Activated CD4-positive, alpha-beta T cell treated with anti-CD3 and anti-CD28 coated beads, Interleukin-2, amount 10 ng/mL, durations not matched to agents 24 days and 14 days (primary cell): ENCODE measurements at regions not wholly inside any gene's neighbourhood (a gene's known extent, or its start where the extent isn't known, plus 50 kb on each side); places are given as distances from the start of the nearest gene placed in this dataset.

Source experiments
- DNase-seq: peaks from one replicate; pipeline ENCODE4 v3.0.0; 2022
- H3K27ac Mint-ChIP-seq: one replicate; pipeline ENCODE4 v1.8.0; 2022; ENCODE audit warnings: mild to moderate bottlenecking, mixed read lengths
- H3K27me3 Mint-ChIP-seq: one replicate; pipeline ENCODE4 v1.8.0; 2022; ENCODE audit warnings: mixed read lengths
- H3K36me3 Mint-ChIP-seq: one replicate; pipeline ENCODE4 v1.8.0; 2022; ENCODE audit warnings: low read depth, mild to moderate bottlenecking, mixed read lengths
- H3K4me1 Mint-ChIP-seq: one replicate; pipeline ENCODE4 v1.8.0; 2021; ENCODE audit warnings: mixed read lengths
- H3K4me3 Mint-ChIP-seq: one replicate; pipeline ENCODE4 v1.8.0; 2022; ENCODE audit warnings: mild to moderate bottlenecking, moderate library complexity, mixed read lengths
- H3K9me3 Mint-ChIP-seq: one replicate; pipeline ENCODE4 v1.8.0; 2021; ENCODE audit warnings: mixed read lengths
- intact Hi-C: fragments of 100-400 bp; cut with micrococcal nuclease; formaldehyde crosslinking; loops from one replicate; pipeline ENCODE4 v1.15.1; 2023

DNA sequence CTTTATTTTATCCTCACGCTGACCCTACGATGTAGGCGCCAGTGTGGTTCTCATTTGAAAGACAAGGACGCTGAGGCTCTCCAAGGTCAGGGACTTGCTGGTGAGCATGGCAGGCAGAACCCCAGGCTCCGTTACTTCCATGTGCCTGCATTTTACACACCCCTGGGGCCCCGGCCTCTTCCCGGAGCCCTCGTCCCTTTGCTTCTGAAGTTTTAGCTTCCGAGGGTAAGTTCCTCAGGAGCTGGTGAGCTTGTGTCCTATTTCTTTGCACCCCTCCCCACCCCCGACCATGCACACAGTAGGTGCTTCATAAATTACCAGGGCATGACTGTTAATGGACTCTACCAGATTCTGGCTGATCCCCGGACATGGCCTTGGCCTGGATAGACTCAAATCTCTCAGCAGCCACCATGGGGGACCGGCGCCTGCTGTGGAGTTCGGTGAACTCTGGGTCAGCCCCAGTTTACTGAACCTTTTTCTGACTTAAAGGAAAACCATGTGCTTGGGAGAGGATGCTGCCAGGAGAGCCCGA lies 59.3 kb upstream of the RNU6ATAC start:
- Mint-ChIP-seq H3K4me3 (no peak overlapping the region), H3K27me3 (no peaks in the 10 kb centered on the region), H3K4me1 (no peaks in the 10 kb centered on the region), H3K36me3 (no peaks in the 10 kb centered on the region), H3K27ac (no peak overlapping the region), H3K9me3 (no peaks in the 10 kb centered on the region)
- intact Hi-C loops: no loop called here
- no peak for DNase-seq

DNA sequence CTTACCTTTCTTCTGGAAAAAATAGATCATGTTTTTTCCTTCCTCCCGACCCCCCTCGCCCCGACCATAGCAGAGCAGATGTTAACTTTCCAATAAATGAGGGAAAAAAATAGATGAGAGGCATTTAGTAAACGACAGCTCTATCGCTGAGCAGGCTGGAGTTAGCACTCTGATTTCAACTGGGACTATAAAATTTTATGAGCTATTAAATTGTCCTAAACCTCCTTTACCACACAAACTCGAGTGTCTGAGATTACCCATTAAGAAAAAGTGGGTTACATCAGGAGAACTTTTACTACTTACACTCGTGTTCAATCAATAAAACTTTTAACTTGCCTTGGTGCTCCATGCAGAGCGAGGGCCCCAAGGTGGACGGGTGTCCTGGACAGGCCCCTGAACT lies 59.8 kb upstream of the RNU6ATAC start:
- H3K27ac Mint-ChIP-seq: no peak overlapping the region
- no peak overlapping the region for H3K4me3 Mint-ChIP-seq
- no peaks in the 10 kb centered on the region for H3K9me3 Mint-ChIP-seq

DNA sequence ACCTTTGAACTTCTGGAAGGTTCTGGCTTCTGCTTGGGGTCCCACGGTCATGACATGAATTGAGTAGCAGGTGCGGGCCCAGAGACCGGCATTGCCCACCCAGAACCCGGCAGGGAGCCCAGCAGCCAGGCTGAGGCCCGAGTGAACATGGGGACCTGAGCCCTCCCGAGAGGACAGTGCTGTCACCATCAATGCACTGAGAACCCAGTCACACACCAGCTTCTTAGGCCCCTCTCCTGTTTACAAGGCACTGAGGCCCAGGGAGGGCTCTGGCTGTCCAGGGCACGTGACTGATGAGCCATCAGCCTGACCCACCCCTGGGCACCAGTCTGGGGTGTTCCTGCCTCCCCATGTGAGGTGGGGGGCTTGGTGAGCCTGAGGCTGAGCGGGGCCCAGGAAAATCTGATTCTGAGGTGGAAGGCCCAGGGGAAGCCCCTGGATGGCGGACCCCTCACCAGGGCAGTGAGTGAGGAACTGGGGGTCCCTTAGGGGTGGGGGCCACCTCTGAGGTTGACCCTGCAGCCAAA lies 60.3 kb upstream of the RNU6ATAC start:
- intact Hi-C loops: no loop called here
- Mint-ChIP-seq H3K27ac (no peak overlapping the region), H3K4me3 (no peak overlapping the region), H3K4me1 (no peaks in the 10 kb centered on the region), H3K27me3 (no peaks in the 10 kb centered on the region), H3K9me3 (no peaks in the 10 kb centered on the region), H3K36me3 (no peaks in the 10 kb centered on the region)
- DNase-seq: no peak

More for the DNA sequence above, 59.8 kb upstream of the RNU6ATAC start:
- DNase-seq: no peak
- H3K36me3 Mint-ChIP-seq: no peaks in the 10 kb centered on the region
- no peaks in the 10 kb centered on the region for H3K27me3 Mint-ChIP-seq
- intact Hi-C loops: no loop called here
- no peaks in the 10 kb centered on the region for H3K4me1 Mint-ChIP-seq

DNA sequence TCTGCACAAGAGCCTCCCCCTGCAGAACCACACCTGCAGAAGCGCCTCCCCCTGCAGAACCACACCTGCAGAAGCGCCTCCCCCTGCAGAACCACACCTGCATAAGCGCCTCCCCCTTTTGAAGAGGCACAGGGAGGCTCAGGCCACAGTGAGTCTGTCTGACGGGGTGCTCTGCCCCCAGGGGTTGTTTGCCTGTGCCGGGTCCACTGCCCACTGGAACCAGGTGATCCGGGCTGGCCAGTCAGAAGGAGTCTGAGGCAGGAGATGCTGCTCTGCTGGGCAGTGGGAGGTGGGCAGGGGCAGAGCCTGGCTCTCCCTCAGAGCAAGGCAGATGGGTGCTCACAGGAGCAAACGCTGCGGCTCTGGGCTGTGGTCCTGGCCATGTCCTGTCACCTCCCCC lies 60.8 kb upstream of the RNU6ATAC start:
- DNase-seq: no peak
- intact Hi-C loops: no loop called here
- no peaks in the 10 kb centered on the region for H3K36me3 Mint-ChIP-seq
- H3K27ac Mint-ChIP-seq: no peak overlapping the region
- no peaks in the 10 kb centered on the region for H3K9me3 Mint-ChIP-seq
- no peak overlapping the region for H3K4me3 Mint-ChIP-seq
- H3K27me3 Mint-ChIP-seq: no peaks in the 10 kb centered on the region
- H3K4me1 Mint-ChIP-seq: no peaks in the 10 kb centered on the region

DNA sequence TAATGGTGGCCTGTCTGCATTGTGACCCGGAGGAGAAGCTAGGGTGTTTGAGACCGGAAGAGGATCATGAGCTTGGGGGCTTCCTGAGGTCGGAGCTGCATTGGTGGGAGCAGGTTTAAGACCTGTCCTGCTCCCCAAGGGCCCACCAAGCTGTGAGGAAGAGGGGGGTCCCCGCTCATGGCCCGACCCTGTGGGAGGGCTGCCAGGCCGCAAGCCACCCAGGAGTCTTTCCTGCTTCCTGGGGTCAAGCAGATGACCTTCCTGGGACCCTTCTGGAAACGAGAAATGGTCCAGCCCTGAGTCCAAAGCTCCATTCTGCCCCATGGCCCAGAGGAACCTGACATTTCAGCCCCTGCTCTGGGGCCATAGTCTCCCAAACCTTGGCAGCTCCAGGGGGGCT lies 61.5 kb upstream of the RNU6ATAC start:
- no peaks in the 10 kb centered on the region for H3K9me3 Mint-ChIP-seq
- H3K36me3 Mint-ChIP-seq: no peaks in the 10 kb centered on the region
- no peak for DNase-seq
- H3K4me3 Mint-ChIP-seq: no peak overlapping the region
- H3K27me3 Mint-ChIP-seq: no peaks in the 10 kb centered on the region
- no peak overlapping the region for H3K27ac Mint-ChIP-seq
- intact Hi-C loops: no loop called here
- no peaks in the 10 kb centered on the region for H3K4me1 Mint-ChIP-seq

DNA sequence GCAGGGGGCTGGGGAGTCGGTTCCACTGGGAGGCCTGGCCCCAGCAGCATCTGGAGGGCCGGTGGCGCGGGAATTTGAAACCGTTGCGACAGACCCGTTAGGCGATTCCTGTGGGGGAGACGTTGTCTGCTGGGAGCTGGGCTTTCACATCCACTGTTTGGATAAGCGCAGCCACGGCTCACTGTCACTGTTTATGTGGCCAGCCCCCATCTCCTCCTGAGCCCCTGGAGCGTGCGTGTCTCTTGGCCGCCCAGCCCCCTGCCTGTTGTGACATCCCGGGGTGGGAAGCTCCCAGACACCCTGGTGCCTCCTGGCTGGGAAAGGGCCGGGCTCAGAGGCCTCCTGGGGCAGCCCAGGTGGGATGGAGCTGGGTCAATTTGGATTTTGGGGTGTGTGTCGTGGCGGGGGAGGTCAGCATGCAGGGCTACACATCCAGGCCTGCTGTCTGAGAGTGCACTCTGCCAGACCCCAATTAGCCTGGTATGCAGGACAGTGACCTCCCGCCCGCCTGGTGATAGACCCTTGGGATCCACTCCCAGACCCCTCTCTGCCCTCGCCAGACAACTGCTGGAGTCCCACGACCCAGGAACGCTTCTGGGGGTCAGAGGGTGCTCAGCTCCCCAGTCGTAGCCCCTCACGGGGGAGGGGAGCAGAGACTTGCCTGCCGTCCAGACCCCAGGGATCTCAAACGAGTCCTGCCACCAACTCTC lies 62.0 kb upstream of the RNU6ATAC start:
- H3K27me3 Mint-ChIP-seq: no peaks in the 10 kb centered on the region
- H3K27ac Mint-ChIP-seq: no peak overlapping the region
- no peak overlapping the region for H3K4me3 Mint-ChIP-seq
- H3K4me1 Mint-ChIP-seq: no peaks in the 10 kb centered on the region
- H3K36me3 Mint-ChIP-seq: no peaks in the 10 kb centered on the region
- DNase-seq: no peak
- no peaks in the 10 kb centered on the region for H3K9me3 Mint-ChIP-seq
- intact Hi-C loops: no loop called here

DNA sequence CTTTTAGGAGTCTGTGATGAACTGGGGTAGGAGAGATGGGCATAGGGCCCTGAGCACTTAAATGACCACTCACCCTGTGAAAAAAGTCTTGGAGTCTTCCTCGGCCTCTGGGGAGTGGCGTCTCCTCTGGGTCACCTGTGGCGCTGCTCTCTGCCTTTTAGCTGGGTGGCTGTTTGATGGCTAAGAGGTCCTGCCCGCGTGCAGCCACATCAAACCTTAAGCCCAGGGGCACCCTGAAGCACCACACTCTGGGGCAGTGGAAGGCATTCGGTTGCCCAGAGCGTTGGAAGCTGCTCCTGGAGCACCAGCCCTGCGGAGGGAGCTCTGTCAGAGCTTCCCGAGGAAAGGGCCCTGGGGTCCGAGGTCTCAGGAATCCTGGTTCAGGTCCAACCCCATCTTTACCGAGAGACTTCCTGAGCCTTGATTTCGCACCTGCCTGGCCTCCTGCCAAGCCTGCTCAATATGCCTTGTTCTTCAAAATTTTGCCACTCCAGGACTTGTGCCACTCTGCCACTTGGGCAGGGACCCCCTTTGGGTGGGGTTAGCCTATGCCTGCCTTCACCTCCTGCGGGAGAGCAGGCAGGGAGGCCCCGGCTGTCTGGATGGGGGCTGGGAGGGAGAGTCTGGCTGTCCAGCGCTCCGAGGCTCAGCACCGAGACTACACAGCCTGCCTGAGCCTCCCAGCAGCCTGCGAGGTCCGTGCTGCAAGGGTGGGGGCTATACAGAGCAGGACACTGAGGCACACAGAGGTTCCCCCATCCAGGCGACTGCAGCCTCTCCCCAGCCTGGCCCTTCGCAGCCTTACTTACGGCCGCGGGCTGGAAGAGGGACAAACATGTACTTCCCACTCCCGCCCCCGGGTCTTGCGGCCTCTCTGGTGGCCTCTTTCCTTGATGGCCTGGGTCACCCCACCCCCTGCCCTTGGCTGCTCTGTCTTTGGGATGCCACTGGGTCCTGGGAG lies 63.4 kb upstream of the RNU6ATAC start:
- intact Hi-C loops: no loop called here
- no peak for DNase-seq
- H3K27me3 Mint-ChIP-seq: no peaks in the 10 kb centered on the region
- no peaks in the 10 kb centered on the region for H3K4me1 Mint-ChIP-seq
- no peak overlapping the region for H3K4me3 Mint-ChIP-seq
- no peak overlapping the region for H3K27ac Mint-ChIP-seq
- no peaks in the 10 kb centered on the region for H3K9me3 Mint-ChIP-seq
- no peaks in the 10 kb centered on the region for H3K36me3 Mint-ChIP-seq

DNA sequence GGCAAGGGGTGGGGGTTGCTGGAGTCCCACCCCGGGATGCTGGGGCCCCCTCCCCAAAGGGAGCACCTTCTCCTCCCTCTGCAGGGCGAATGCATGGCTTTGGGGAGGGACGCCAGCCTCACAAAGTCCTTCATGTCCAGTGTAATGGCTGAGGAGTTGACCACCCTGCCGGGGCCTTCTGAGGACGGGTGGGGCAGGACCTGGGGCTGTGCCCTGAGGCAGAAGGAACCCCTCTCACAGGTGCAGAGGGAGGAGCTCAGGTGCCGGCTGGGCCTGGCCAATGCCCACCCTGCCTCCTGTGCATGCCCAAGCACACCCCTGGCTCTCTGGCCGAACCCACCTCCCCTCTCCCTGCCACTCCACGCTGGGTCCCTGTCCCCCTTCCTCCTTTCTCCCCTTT lies 64.3 kb upstream of the RNU6ATAC start:
- no peaks in the 10 kb centered on the region for H3K4me1 Mint-ChIP-seq
- H3K36me3 Mint-ChIP-seq: no peaks in the 10 kb centered on the region
- DNase-seq: no peak
- H3K27ac Mint-ChIP-seq: no peak overlapping the region
- H3K9me3 Mint-ChIP-seq: no peaks in the 10 kb centered on the region
- no peak overlapping the region for H3K4me3 Mint-ChIP-seq
- H3K27me3 Mint-ChIP-seq: no peaks in the 10 kb centered on the region
- intact Hi-C loops: no loop called here

DNA sequence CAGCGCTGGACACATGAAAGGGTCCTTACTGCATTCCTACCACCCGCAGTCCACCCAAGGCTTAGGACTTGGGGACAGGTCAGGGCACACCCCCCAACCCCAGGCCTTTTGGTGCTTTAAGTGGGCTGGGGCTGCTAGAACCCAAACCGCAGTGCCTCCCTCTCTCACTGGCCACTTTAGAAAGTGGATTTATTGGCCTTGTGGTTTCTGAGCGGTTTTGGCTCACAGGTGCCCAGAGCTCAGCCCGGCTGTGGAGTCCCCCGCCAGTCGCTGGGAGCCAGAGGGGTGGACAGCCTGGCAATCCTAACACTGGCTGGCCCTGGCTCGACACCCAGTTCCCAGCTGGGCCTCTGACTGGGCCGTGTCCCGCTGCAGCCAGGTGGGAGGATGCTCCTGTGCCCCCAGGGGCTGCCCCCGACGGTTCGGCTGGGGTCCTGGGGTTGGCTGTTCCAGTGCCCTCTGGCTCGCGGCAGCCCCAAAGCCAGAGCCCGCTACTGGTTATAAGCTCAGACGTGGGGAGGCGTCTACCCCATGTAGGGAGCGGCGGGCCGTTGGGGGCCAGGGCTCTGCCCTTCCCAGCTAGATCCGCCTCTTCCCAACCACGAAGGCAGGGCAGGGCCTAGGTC lies 65.2 kb upstream of the RNU6ATAC start:
- no peak for DNase-seq
- Mint-ChIP-seq H3K4me3 (no peak overlapping the region), H3K9me3 (no peaks in the 10 kb centered on the region), H3K36me3 (no peaks in the 10 kb centered on the region), H3K4me1 (no peaks in the 10 kb centered on the region), H3K27me3 (no peaks in the 10 kb centered on the region), H3K27ac (no peak overlapping the region)
- intact Hi-C loops: no loop called here

DNA sequence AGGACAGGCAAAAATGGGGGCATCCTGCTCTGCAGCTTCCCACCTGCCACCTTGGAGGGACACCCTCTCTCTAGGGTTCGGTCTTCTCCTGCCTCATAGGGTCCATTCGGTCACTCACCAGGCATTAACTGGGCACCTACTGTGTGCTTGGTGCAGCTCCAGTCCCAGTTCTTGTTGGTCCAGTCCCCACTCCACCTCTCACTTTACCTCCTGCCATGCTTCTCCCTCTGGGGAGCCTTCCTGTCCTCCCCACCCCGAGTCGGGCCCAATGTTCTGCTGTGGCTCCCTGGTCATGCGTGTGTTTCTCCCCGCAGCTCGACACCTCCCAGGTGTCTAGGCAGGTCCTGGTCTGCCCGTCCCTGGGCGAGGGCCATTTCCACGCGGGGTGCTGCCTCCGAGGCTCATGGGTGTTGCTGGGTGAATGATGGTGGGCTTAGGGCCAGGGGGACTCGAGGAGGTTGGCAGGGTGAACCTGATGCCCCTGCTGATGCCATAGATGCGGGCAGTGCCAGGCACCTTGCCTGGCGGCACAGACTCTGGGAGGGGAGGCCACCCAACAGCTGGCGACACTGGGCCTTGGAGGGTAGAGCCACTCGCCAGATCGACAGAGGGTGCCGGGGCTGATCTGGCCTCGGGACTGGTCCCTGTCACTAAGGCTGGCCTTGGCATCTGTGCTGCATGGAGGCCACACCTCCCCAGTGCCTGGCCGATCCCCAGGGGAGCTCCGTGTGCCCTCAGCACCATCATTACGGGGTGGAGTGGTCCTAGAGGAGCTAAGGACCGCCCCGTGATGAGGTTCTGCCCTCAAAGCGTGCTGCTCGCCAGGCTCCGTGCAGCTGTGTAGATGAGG lies 66.0 kb upstream of the RNU6ATAC start:
- H3K4me1 Mint-ChIP-seq: no peaks in the 10 kb centered on the region
- no peak for DNase-seq

DNA sequence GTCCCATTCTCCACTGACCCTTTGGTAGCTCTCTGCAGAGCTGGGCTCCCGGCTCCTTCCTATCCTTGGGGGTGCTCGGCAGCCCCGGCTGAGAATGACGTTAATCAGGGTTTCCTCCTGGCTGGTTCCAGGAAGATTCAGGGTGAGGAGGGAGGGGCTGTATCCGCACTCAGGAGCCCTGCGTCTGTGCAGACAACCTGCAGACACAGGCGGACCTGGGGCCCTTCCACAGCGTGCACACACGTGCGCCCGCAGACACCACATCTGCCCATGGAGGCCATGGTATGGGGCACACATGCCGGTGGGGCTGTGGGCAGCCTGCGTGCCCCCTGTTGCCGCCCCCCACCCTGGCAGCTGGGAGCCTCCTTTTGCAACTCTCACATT lies 66.6 kb upstream of the RNU6ATAC start:
- H3K27ac Mint-ChIP-seq: no peak overlapping the region
- H3K27me3 Mint-ChIP-seq: no peaks in the 10 kb centered on the region
- intact Hi-C loops: no loop called here
- no peak for DNase-seq
- H3K36me3 Mint-ChIP-seq: no peaks in the 10 kb centered on the region
- H3K9me3 Mint-ChIP-seq: no peaks in the 10 kb centered on the region
- H3K4me1 Mint-ChIP-seq: no peaks in the 10 kb centered on the region
- H3K4me3 Mint-ChIP-seq: no peak overlapping the region

More for the DNA sequence above, 66.0 kb upstream of the RNU6ATAC start:
- Mint-ChIP-seq H3K4me3 (no peak overlapping the region), H3K27ac (no peak overlapping the region), H3K36me3 (no peaks in the 10 kb centered on the region), H3K9me3 (no peaks in the 10 kb centered on the region), H3K27me3 (no peaks in the 10 kb centered on the region)
- intact Hi-C loops: no loop called here

DNA sequence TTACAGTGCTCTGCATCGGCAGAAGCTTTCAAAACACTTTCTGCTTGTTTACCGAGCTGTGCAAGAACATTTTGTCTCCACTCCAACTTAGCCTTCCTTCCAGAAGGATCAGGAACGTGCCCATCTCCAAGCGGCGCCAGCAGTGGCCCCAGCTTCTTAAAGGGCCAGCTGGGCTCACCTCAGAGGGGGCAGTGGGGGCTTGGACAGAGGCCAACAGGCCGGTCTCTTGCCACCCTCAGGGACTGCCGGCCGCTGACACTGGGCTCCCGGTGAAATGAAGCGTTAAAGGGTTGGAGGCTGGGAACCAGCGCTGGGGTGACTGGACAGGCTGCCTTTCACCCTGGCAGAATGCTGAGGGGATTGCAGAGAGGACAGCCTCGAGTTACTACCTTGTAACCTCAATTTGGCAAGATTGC lies 67.0 kb upstream of the RNU6ATAC start:
- no peaks in the 10 kb centered on the region for H3K4me1 Mint-ChIP-seq
- no peaks in the 10 kb centered on the region for H3K9me3 Mint-ChIP-seq
- no peaks in the 10 kb centered on the region for H3K36me3 Mint-ChIP-seq
- no peak for DNase-seq
- intact Hi-C loops: no loop called here
- no peak overlapping the region for H3K27ac Mint-ChIP-seq
- no peak overlapping the region for H3K4me3 Mint-ChIP-seq
- H3K27me3 Mint-ChIP-seq: no peaks in the 10 kb centered on the region

DNA sequence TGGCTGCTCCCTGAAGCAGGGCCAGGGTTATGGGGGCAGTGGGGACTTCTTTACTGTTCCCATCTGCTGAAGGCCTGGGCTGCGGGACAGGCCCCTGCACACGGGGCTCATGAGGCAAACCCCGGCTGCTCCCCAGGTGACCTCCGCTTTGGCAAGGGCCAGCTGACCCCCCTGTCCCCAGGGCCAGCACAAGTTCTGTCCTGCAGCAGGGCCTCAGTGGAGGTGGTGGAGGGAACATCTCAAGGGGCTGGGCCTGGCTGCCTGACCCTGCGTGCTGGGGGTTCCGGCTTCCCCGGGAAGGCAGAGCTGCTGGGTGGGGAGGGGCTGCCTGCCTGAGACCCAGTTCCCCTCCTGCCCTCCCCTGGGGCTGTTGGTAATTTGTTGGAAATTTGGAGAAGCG lies 67.4 kb upstream of the RNU6ATAC start:
- no peaks in the 10 kb centered on the region for H3K9me3 Mint-ChIP-seq
- H3K4me1 Mint-ChIP-seq: no peaks in the 10 kb centered on the region
- no peaks in the 10 kb centered on the region for H3K36me3 Mint-ChIP-seq
- H3K4me3 Mint-ChIP-seq: no peak overlapping the region
- H3K27ac Mint-ChIP-seq: no peak overlapping the region
- DNase-seq: no peak
- H3K27me3 Mint-ChIP-seq: no peaks in the 10 kb centered on the region
- intact Hi-C loops: no loop called here
